Immature natural killer cell (primary cell): ENCODE measurements at regions not wholly inside any gene's neighbourhood (a gene's known extent, or its start where the extent isn't known, plus 50 kb on each side); places are given as distances from the start of the nearest gene placed in this dataset.

Experiments used
- DNase-seq, 3 donors: peaks; one replicate each; pipeline ENCODE4 v3.0.0; 2022; ENCODE audit warnings: mixed read lengths in 1 of 3
- H3K27ac Mint-ChIP-seq, 6 donors: one replicate each; pipeline ENCODE4 v1.8.0; 2020; ENCODE audit warnings: mixed read lengths in 6 of 6, mild to moderate bottlenecking in 5 of 6, inconsistent platforms in 4 of 6, moderate library complexity in 3 of 6
- H3K27me3 Mint-ChIP-seq, 3 donors: one replicate each; pipeline ENCODE4 v1.8.0; 2020 to 2021; ENCODE audit warnings: low read depth in 3 of 3, mild to moderate bottlenecking in 3 of 3, mixed read lengths in 3 of 3, moderate library complexity in 3 of 3, inconsistent platforms in 1 of 3
- H3K36me3 Mint-ChIP-seq, 3 donors: one replicate each; pipeline ENCODE4 v1.8.0; 2020; ENCODE audit warnings: mixed read lengths in 3 of 3, inconsistent platforms in 2 of 3, mild to moderate bottlenecking in 2 of 3
- H3K4me1 Mint-ChIP-seq, 2 donors: one replicate each; pipeline ENCODE4 v1.8.0; 2020; ENCODE audit warnings: inconsistent platforms in 2 of 2, mild to moderate bottlenecking in 2 of 2, mixed read lengths in 2 of 2, moderate library complexity in 1 of 2
- H3K4me3 Mint-ChIP-seq, 5 donors: one replicate each; pipeline ENCODE4 v1.8.0; 2020; ENCODE audit warnings: mild to moderate bottlenecking in 5 of 5, mixed read lengths in 5 of 5, inconsistent platforms in 3 of 5, moderate library complexity in 3 of 5
- H3K9me3 Mint-ChIP-seq, 6 donors: one replicate each; pipeline ENCODE4 v1.8.0; 2020; ENCODE audit warnings: mild to moderate bottlenecking in 6 of 6, mixed read lengths in 6 of 6, inconsistent platforms in 4 of 6, moderate library complexity in 3 of 6

- no peak overlapping the region for H3K4me3 Mint-ChIP-seq
- peaks cover 2 to 31% (median 6%) of the 10 kb centered on the region in 6 donors for H3K9me3 Mint-ChIP-seq
- H3K27me3 Mint-ChIP-seq: peaks cover 0 to 2% (median 0%) of the 10 kb centered on the region in 3 donors
- H3K4me1 Mint-ChIP-seq: no peaks in the 10 kb centered on the region
- no peak for DNase-seq
- no peak overlapping the region for H3K27ac Mint-ChIP-seq
- H3K36me3 Mint-ChIP-seq: no peaks in the 10 kb centered on the region
These were observed 468.6 kb upstream of the SEMA3A start for GRCh38 chr7:84663224-84663623.

- no peak for DNase-seq
- H3K4me1 Mint-ChIP-seq: no peaks in the 10 kb centered on the region
These were observed 463.7 kb upstream of the SEMA3A start for GRCh38 chr7:84658286-84658685.

GRCh38 chr7:84654273-84654672 lies 459.7 kb upstream of the SEMA3A start:
- H3K27me3 Mint-ChIP-seq: peaks cover 0 to 2% (median 0%) of the 10 kb centered on the region in 3 donors
- no peaks in the 10 kb centered on the region for H3K36me3 Mint-ChIP-seq
- no peaks in the 10 kb centered on the region for H3K4me1 Mint-ChIP-seq
- H3K27ac Mint-ChIP-seq: no peak overlapping the region
- no peak for DNase-seq
- H3K9me3 Mint-ChIP-seq: peaks cover 7 to 37% (median 16%) of the 10 kb centered on the region in 6 donors
- H3K4me3 Mint-ChIP-seq: no peak overlapping the region

More at GRCh38 chr7:84658286-84658685, 463.7 kb upstream of the SEMA3A start:
- Mint-ChIP-seq H3K27ac (no peak overlapping the region), H3K36me3 (no peaks in the 10 kb centered on the region), H3K4me3 (no peak overlapping the region), H3K9me3 (peaks cover 3 to 22% (median 7%) of the 10 kb centered on the region in 6 donors), H3K27me3 (peaks cover 0 to 2% (median 0%) of the 10 kb centered on the region in 3 donors)

- no peak overlapping the region for H3K27ac Mint-ChIP-seq
- peaks cover 8 to 45% (median 21%) of the 10 kb centered on the region in 6 donors for H3K9me3 Mint-ChIP-seq
- H3K4me3 Mint-ChIP-seq: no peak overlapping the region
- no peaks in the 10 kb centered on the region for H3K36me3 Mint-ChIP-seq
- DNase-seq: no peak
- H3K27me3 Mint-ChIP-seq: peaks cover 0 to 2% (median 0%) of the 10 kb centered on the region in 3 donors
- no peaks in the 10 kb centered on the region for H3K4me1 Mint-ChIP-seq
These were observed 457.3 kb upstream of the SEMA3A start for GRCh38 chr7:84651876-84652275.

- no peak overlapping the region for H3K27ac Mint-ChIP-seq
- H3K36me3 Mint-ChIP-seq: no peaks in the 10 kb centered on the region
- no peaks in the 10 kb centered on the region for H3K4me1 Mint-ChIP-seq
These were observed 453.5 kb upstream of the SEMA3A start for GRCh38 chr7:84647797-84648757.

GRCh38 chr7:84642611-84643010 lies 448.0 kb upstream of the SEMA3A start:
- Mint-ChIP-seq H3K27me3 (no peaks in the 10 kb centered on the region), H3K27ac (no peak overlapping the region), H3K4me3 (no peak overlapping the region), H3K36me3 (no peaks in the 10 kb centered on the region), H3K9me3 (peaks cover 1 to 23% (median 9%) of the 10 kb centered on the region in 6 donors), H3K4me1 (no peaks in the 10 kb centered on the region)
- DNase-seq: no peak

More at GRCh38 chr7:84647797-84648757, 453.5 kb upstream of the SEMA3A start:
- Mint-ChIP-seq H3K27me3 (no peaks in the 10 kb centered on the region), H3K9me3 (peaks cover 4 to 41% (median 22%) of the 10 kb centered on the region in 6 donors), H3K4me3 (no peak overlapping the region)
- DNase-seq: no peak

GRCh38 chr7:84640637-84641036 lies 446.0 kb upstream of the SEMA3A start:
- DNase-seq: no peak
- Mint-ChIP-seq H3K4me1 (no peaks in the 10 kb centered on the region), H3K27ac (no peak overlapping the region), H3K27me3 (peaks cover 0 to 2% (median 0%) of the 10 kb centered on the region in 3 donors), H3K4me3 (no peak overlapping the region), H3K9me3 (peaks cover 6 to 39% (median 17%) of the 10 kb centered on the region in 6 donors), H3K36me3 (no peaks in the 10 kb centered on the region)

- Mint-ChIP-seq H3K36me3 (no peaks in the 10 kb centered on the region), H3K4me3 (no peak overlapping the region), H3K27ac (no peak overlapping the region), H3K9me3 (peaks cover 15 to 55% (median 22%) of the 10 kb centered on the region in 6 donors), H3K4me1 (no peaks in the 10 kb centered on the region), H3K27me3 (peaks cover 0 to 2% (median 0%) of the 10 kb centered on the region in 3 donors)
- no peak for DNase-seq
These were observed 443.7 kb upstream of the SEMA3A start for GRCh38 chr7:84638339-84638697.

GRCh38 chr7:84637568-84638338 lies 443.2 kb upstream of the SEMA3A start:
- Mint-ChIP-seq H3K27me3 (peaks cover 0 to 2% (median 0%) of the 10 kb centered on the region in 3 donors), H3K27ac (no peak overlapping the region), H3K4me3 (no peak overlapping the region), H3K4me1 (no peaks in the 10 kb centered on the region), H3K36me3 (no peaks in the 10 kb centered on the region), H3K9me3 (peaks cover 20 to 59% (median 27%) of the 10 kb centered on the region in 6 donors)
- no peak for DNase-seq

GRCh38 chr7:84631913-84632312 lies 437.3 kb upstream of the SEMA3A start:
- H3K4me1 Mint-ChIP-seq: no peaks in the 10 kb centered on the region
- H3K27ac Mint-ChIP-seq: no peak overlapping the region
- peaks cover 17 to 60% (median 31%) of the 10 kb centered on the region in 6 donors for H3K9me3 Mint-ChIP-seq
- no peaks in the 10 kb centered on the region for H3K27me3 Mint-ChIP-seq
- H3K36me3 Mint-ChIP-seq: no peaks in the 10 kb centered on the region
- H3K4me3 Mint-ChIP-seq: no peak overlapping the region
- DNase-seq: no peak

- Mint-ChIP-seq H3K4me1 (no peaks in the 10 kb centered on the region), H3K27me3 (no peaks in the 10 kb centered on the region), H3K36me3 (no peaks in the 10 kb centered on the region), H3K9me3 (peaks cover 10 to 42% (median 22%) of the 10 kb centered on the region in 6 donors), H3K27ac (no peak overlapping the region), H3K4me3 (no peak overlapping the region)
- no peak for DNase-seq
These were observed 435.2 kb upstream of the SEMA3A start for GRCh38 chr7:84629640-84630318.

- Mint-ChIP-seq H3K9me3 (peaks cover 12 to 44% (median 22%) of the 10 kb centered on the region in 6 donors), H3K4me1 (no peaks in the 10 kb centered on the region), H3K4me3 (no peak overlapping the region), H3K36me3 (no peaks in the 10 kb centered on the region), H3K27me3 (no peaks in the 10 kb centered on the region), H3K27ac (no peak overlapping the region)
- no peak for DNase-seq
These were observed 434.6 kb upstream of the SEMA3A start for GRCh38 chr7:84629216-84629615.

GRCh38 chr7:84627250-84627649 lies 432.7 kb upstream of the SEMA3A start:
- Mint-ChIP-seq H3K4me1 (no peaks in the 10 kb centered on the region), H3K27me3 (no peaks in the 10 kb centered on the region), H3K9me3 (peaks cover 2 to 30% (median 13%) of the 10 kb centered on the region in 6 donors), H3K4me3 (no peak overlapping the region), H3K36me3 (no peaks in the 10 kb centered on the region), H3K27ac (no peak overlapping the region)
- DNase-seq: no peak
